ENCODE measurements at regions not wholly inside any gene's neighbourhood (a gene's known extent, or its start where the extent isn't known, plus 50 kb on each side); places are given as distances from the start of the nearest gene placed in this dataset.

GRCh38 chr21:20351138-20351537 is 647.1 kb upstream of the NCAM2 start:
- Histone ChIP-seq H4K20me1 (ENCODE audit: insufficient read depth, low read length) (no peaks in the 10 kb centered on the region), H3F3A (ENCODE audit: insufficient read depth, low read length) (no peaks in the 10 kb centered on the region), H3K4me1 (ENCODE audit: low read length) (no peaks in the 10 kb centered on the region), H3K4me3 (ENCODE audit: low read length) (no peak overlapping the region), H3K27ac (ENCODE audit: low read length) (no peak overlapping the region), H3K4me2 (ENCODE audit: low read depth, low read length) (no peak overlapping the region), H3K9me2 (replicated peaks; ENCODE audit: insufficient read depth, low read length) (no peaks in the 10 kb centered on the region), H3K36me3 (replicated peaks; ENCODE audit: insufficient read depth, low read length) (no peaks in the 10 kb centered on the region), H3K27me3 (replicated peaks; ENCODE audit: insufficient read depth, low read length) (no peaks in the 10 kb centered on the region), H2AFZ (ENCODE audit: low read length) (no peak overlapping the region), H3K79me2 (ENCODE audit: low read length) (no peaks in the 10 kb centered on the region), H3K9ac (ENCODE audit: low read length) (no peak overlapping the region), H3K9me3 (replicated peaks; ENCODE audit: insufficient read depth, low read length) (no peaks in the 10 kb centered on the region)
- no peak for TF ChIP-seq EZH2 (optimal IDR thresholded peaks at IDR 0.05; ENCODE audit: low read depth, low read length)
- TF ChIP-seq EZH2phosphoT487 (IDR thresholded peaks at IDR 0.05; ENCODE audit: low read length) = no peak
- no peak for TF ChIP-seq CTCF (IDR thresholded peaks at IDR 0.05; ENCODE audit: low read length)
- no peak for DNase-seq

- H2AFZ ChIP-seq (ENCODE audit: low read length) = no peak overlapping the region
Measured at GRCh38 chr21:20353351-20353750, 644.9 kb upstream of the NCAM2 start.

GRCh38 chr21:20373031-20373430 is 625.2 kb upstream of the NCAM2 start:
- no peak for DNase-seq
- Histone ChIP-seq H4K20me1 (ENCODE audit: insufficient read depth, low read length) (no peaks in the 10 kb centered on the region), H3K27ac (ENCODE audit: low read length) (no peak overlapping the region), H3K27me3 (replicated peaks; ENCODE audit: insufficient read depth, low read length) (no peaks in the 10 kb centered on the region), H3K79me2 (ENCODE audit: low read length) (no peaks in the 10 kb centered on the region), H3F3A (ENCODE audit: insufficient read depth, low read length) (no peaks in the 10 kb centered on the region), H3K4me1 (ENCODE audit: low read length) (no peaks in the 10 kb centered on the region), H3K9ac (ENCODE audit: low read length) (no peak overlapping the region), H3K9me3 (replicated peaks; ENCODE audit: insufficient read depth, low read length) (no peaks in the 10 kb centered on the region), H3K4me3 (ENCODE audit: low read length) (no peak overlapping the region), H3K9me2 (replicated peaks; ENCODE audit: insufficient read depth, low read length) (no peaks in the 10 kb centered on the region), H3K4me2 (ENCODE audit: low read depth, low read length) (no peak overlapping the region), H3K36me3 (replicated peaks; ENCODE audit: insufficient read depth, low read length) (no peaks in the 10 kb centered on the region), H2AFZ (ENCODE audit: low read length) (no peak overlapping the region)
- TF ChIP-seq EZH2 (optimal IDR thresholded peaks at IDR 0.05; ENCODE audit: low read depth, low read length) = no peak
- TF ChIP-seq EZH2phosphoT487 (IDR thresholded peaks at IDR 0.05; ENCODE audit: low read length) = no peak
- TF ChIP-seq CTCF (IDR thresholded peaks at IDR 0.05; ENCODE audit: low read length) = no peak

More at GRCh38 chr21:20353351-20353750, 644.9 kb upstream of the NCAM2 start:
- Histone ChIP-seq H3K4me3 (ENCODE audit: low read length) (no peak overlapping the region), H4K20me1 (ENCODE audit: insufficient read depth, low read length) (no peaks in the 10 kb centered on the region), H3K9me3 (replicated peaks; ENCODE audit: insufficient read depth, low read length) (no peaks in the 10 kb centered on the region), H3K4me2 (ENCODE audit: low read depth, low read length) (no peak overlapping the region), H3K4me1 (ENCODE audit: low read length) (no peaks in the 10 kb centered on the region), H3F3A (ENCODE audit: insufficient read depth, low read length) (no peaks in the 10 kb centered on the region), H3K9me2 (replicated peaks; ENCODE audit: insufficient read depth, low read length) (no peaks in the 10 kb centered on the region), H3K9ac (ENCODE audit: low read length) (no peak overlapping the region), H3K79me2 (ENCODE audit: low read length) (no peaks in the 10 kb centered on the region), H3K36me3 (replicated peaks; ENCODE audit: insufficient read depth, low read length) (no peaks in the 10 kb centered on the region), H3K27ac (ENCODE audit: low read length) (no peak overlapping the region), H3K27me3 (replicated peaks; ENCODE audit: insufficient read depth, low read length) (no peaks in the 10 kb centered on the region)
- TF ChIP-seq EZH2phosphoT487 (IDR thresholded peaks at IDR 0.05; ENCODE audit: low read length) (no peak), CTCF (IDR thresholded peaks at IDR 0.05; ENCODE audit: low read length) (no peak), EZH2 (optimal IDR thresholded peaks at IDR 0.05; ENCODE audit: low read depth, low read length) (no peak)
- no peak for DNase-seq

Measured in MM.1S (cell line).